ENCODE measurements at regions not wholly inside any gene's neighbourhood (a gene's known extent, or its start where the extent isn't known, plus 50 kb on each side); places are given as distances from the start of the nearest gene placed in this dataset.

- H3K9me3 ChIP-seq (ENCODE audit: low read length): no peaks in the 10 kb centered on the region
- no peak overlapping the region for H3K9ac ChIP-seq (ENCODE audit: insufficient read depth, low read depth, low read length)
- no peaks in the 10 kb centered on the region for H3K79me2 ChIP-seq (ENCODE audit: insufficient read depth, low read length)
- in situ Hi-C loops (cut with HindIII; ENCODE audit: extremely low pct_ligation_motif_present, low pct_unique_long_range_greater_than_20kb): no loop called here
- POLR2A ChIA-PET: interaction anchor here (1.4 to 3.1 kb wide), 3 partner anchors 12 to 17 kb away, joined by 3 to 10 read pairs (median 7); no protein-coding TSS in a partner anchor
- CTCF ChIA-PET (ENCODE audit: low intra/inter-chr PET ratio, low total read pairs): no interaction called here
- ATAC-seq (no peak), FAIRE-seq (no peak), DNase-seq (ENCODE audit: low spot score) (no peak)
- H3K36me3 ChIP-seq (replicated peaks in 1 of 2; ENCODE audit: control insufficient read depth in 1 of 2, insufficient read depth in 2 of 2, low read length in 2 of 2): no peaks in the 10 kb centered on the region
- BruUV-seq (replicated peaks): no TSS peak
- peaks cover 50% of the 10 kb centered on the region for H3K4me1 ChIP-seq (ENCODE audit: insufficient read depth, low read length)
- 0 out of 2 replicates have a peak overlapping the region, but pooled peaks have one; percentile 5 for H3K4me2 ChIP-seq (ENCODE audit: low read depth, low read length)
- H4K20me1 ChIP-seq (ENCODE audit: insufficient read depth, low read length): no peaks in the 10 kb centered on the region
- no peaks in the 10 kb centered on the region for H3K27me3 ChIP-seq (ENCODE audit: control insufficient read depth in 1 of 2, insufficient read depth in 2 of 2, low read length in 2 of 2)
- intact Hi-C loops (cut with micrococcal nuclease; ENCODE audit: unreplicated experiment): no loop called here
- H3K4me3 ChIP-seq (replicated peaks in 1 of 3; ENCODE audit: insufficient read depth in 1 of 3, low read depth in 2 of 3, low read length in 3 of 3): no peak overlapping the region
- H3K27ac ChIP-seq (ENCODE audit: extremely low read length, insufficient read depth, low read length): no peak overlapping the region
- WGBS (ENCODE audit: low lambda C conversion rate): 36% methylated on average over 7 of the region's 8 CpGs
- no peak overlapping the region for H2AFZ ChIP-seq (ENCODE audit: low read length)
- no peak for TF ChIP-seq ZNF878 (CRISPR knock-in tag; IDR thresholded peaks at IDR 0.05)
- no peak for TF ChIP-seq KAT7 (CRISPR knock-in tag; IDR thresholded peaks at IDR 0.05; ENCODE audit: borderline replicate concordance)
- TF ChIP-seq PAF1 (CRISPR knock-in tag; IDR thresholded peaks at IDR 0.05): no peak
- no peak for TF ChIP-seq SP1 (IDR thresholded peaks at IDR 0.05)
- no peak for TF ChIP-seq SP1 (CRISPR knock-in tag; IDR thresholded peaks at IDR 0.05)
- TF ChIP-seq ZNF672 (CRISPR knock-in tag; IDR thresholded peaks at IDR 0.05): no peak
- no peak for TF ChIP-seq ZNF782 (CRISPR knock-in tag; IDR thresholded peaks at IDR 0.05; ENCODE audit: borderline replicate concordance)
- no peak for TF ChIP-seq ZNF282 (IDR thresholded peaks at IDR 0.05; ENCODE audit: partially characterized antibody)
- no peak for TF ChIP-seq ZNF496 (CRISPR knock-in tag; IDR thresholded peaks at IDR 0.05; ENCODE audit: insufficient replicate concordance)
- TF ChIP-seq U2AF2 (IDR thresholded peaks at IDR 0.05; ENCODE audit: low read depth, low read length): no peak
- no peak for TF ChIP-seq DPF2 (CRISPR knock-in tag; IDR thresholded peaks at IDR 0.05; ENCODE audit: borderline replicate concordance, low read depth)
- no peak for TF ChIP-seq FLYWCH1 (CRISPR knock-in tag; IDR thresholded peaks at IDR 0.05)
- TF ChIP-seq ZNF143 (CRISPR knock-in tag; IDR thresholded peaks at IDR 0.05): no peak
- TF ChIP-seq MYC (CRISPR knock-in tag; IDR thresholded peaks at IDR 0.05; ENCODE audit: borderline replicate concordance): no peak
- TF ChIP-seq THAP7 (CRISPR knock-in tag; IDR thresholded peaks at IDR 0.05): no peak
- no peak for TF ChIP-seq HNF4A (CRISPR knock-in tag; IDR thresholded peaks at IDR 0.05)
- no peak for TF ChIP-seq ZNF784 (CRISPR knock-in tag; IDR thresholded peaks at IDR 0.05; ENCODE audit: borderline replicate concordance)
- no peak for TF ChIP-seq ZNF281 (CRISPR knock-in tag; IDR thresholded peaks at IDR 0.05; ENCODE audit: borderline replicate concordance)
- TF ChIP-seq EP300 (IDR thresholded peaks at IDR 0.05; ENCODE audit: low read depth in 2 of 2, low read length in 2 of 2): no peak
- TF ChIP-seq EP300 (CRISPR knock-in tag; IDR thresholded peaks at IDR 0.05; ENCODE audit: borderline replicate concordance): no peak
These were observed 153.2 kb downstream of the MACROH2A1 start for GRCh38 chr5:135245521-135246499.

Data from HepG2 (cell line).